ENCODE measurements at regions not wholly inside any gene's neighbourhood (a gene's known extent, or its start where the extent isn't known, plus 50 kb on each side); places are given as distances from the start of the nearest gene placed in this dataset.

- no peak for TF ChIP-seq POLR2AphosphoS5 (IDR thresholded peaks at IDR 0.05)
- no peak for TF ChIP-seq EP300 (IDR thresholded peaks at IDR 0.05)
- TF ChIP-seq POLR2A (IDR thresholded peaks at IDR 0.05): no peak
- no peak for TF ChIP-seq CTCF (IDR thresholded peaks at IDR 0.05)
- no peak for ATAC-seq
- H3K9me3 ChIP-seq: no peaks in the 10 kb centered on the region
- 79 to 84% methylated on average over 4 to 5 of the region's 5 CpGs for WGBS, 2 donors (ENCODE audit: low coverage in 1 of 2)
- no peak overlapping the region for H3K27ac ChIP-seq
- no peaks in the 10 kb centered on the region for H3K27me3 ChIP-seq
- H3K4me3 ChIP-seq: no peak overlapping the region
- H3K36me3 ChIP-seq: no peaks in the 10 kb centered on the region
- no peaks in the 10 kb centered on the region for H3K4me1 ChIP-seq
These were observed 179.3 kb upstream of the GYPC start for GRCh38 chr2:126476691-126477090.

GRCh38 chr2:126480033-126480432 is 175.9 kb upstream of the GYPC start:
- WGBS, 2 donors (ENCODE audit: low coverage in 1 of 2): 85 to 100% methylated on average over 2 of the region's 2 CpGs
- ATAC-seq: no peak
- TF ChIP-seq POLR2A (IDR thresholded peaks at IDR 0.05) (no peak), CTCF (IDR thresholded peaks at IDR 0.05) (no peak), EP300 (IDR thresholded peaks at IDR 0.05) (no peak), POLR2AphosphoS5 (IDR thresholded peaks at IDR 0.05) (no peak)

GRCh38 chr2:126482582-126483464 is 173.1 kb upstream of the GYPC start:
- Histone ChIP-seq H3K4me3 (no peak overlapping the region), H3K9me3 (no peaks in the 10 kb centered on the region), H3K27ac (no peak overlapping the region), H3K4me1 (no peaks in the 10 kb centered on the region), H3K36me3 (no peaks in the 10 kb centered on the region), H3K27me3 (no peaks in the 10 kb centered on the region)
- WGBS, 2 donors (ENCODE audit: low coverage in 1 of 2): 80 to 91% methylated on average over 6 to 11 of the region's 19 CpGs
- ATAC-seq: no peak
- TF ChIP-seq POLR2AphosphoS5 (IDR thresholded peaks at IDR 0.05) (no peak), POLR2A (IDR thresholded peaks at IDR 0.05) (no peak), CTCF (IDR thresholded peaks at IDR 0.05) (no peak), EP300 (IDR thresholded peaks at IDR 0.05) (no peak)

More at GRCh38 chr2:126480033-126480432, 175.9 kb upstream of the GYPC start:
- no peak overlapping the region for H3K27ac ChIP-seq
- no peaks in the 10 kb centered on the region for H3K36me3 ChIP-seq
- no peaks in the 10 kb centered on the region for H3K9me3 ChIP-seq
- H3K4me3 ChIP-seq: no peak overlapping the region
- no peaks in the 10 kb centered on the region for H3K27me3 ChIP-seq
- no peaks in the 10 kb centered on the region for H3K4me1 ChIP-seq

- H3K4me3 ChIP-seq: no peak overlapping the region
- H3K4me1 ChIP-seq: no peaks in the 10 kb centered on the region
- TF ChIP-seq EP300 (IDR thresholded peaks at IDR 0.05) (no peak), POLR2A (IDR thresholded peaks at IDR 0.05) (no peak), POLR2AphosphoS5 (IDR thresholded peaks at IDR 0.05) (no peak)
- peaks cover 0 to 13% (median 0%) of the 10 kb centered on the region in 3 donors for H3K9me3 ChIP-seq
- no peak overlapping the region for H3K27ac ChIP-seq
- ATAC-seq: no peak
- no peaks in the 10 kb centered on the region for H3K36me3 ChIP-seq
- H3K27me3 ChIP-seq: no peaks in the 10 kb centered on the region
These were observed 161.4 kb upstream of the GYPC start for GRCh38 chr2:126494593-126494992.

- H3K36me3 ChIP-seq: no peaks in the 10 kb centered on the region
- no peaks in the 10 kb centered on the region for H3K27me3 ChIP-seq
- no peak overlapping the region for H3K4me3 ChIP-seq
- peaks cover 0 to 13% (median 0%) of the 10 kb centered on the region in 3 donors for H3K9me3 ChIP-seq
- WGBS, 2 donors (ENCODE audit: low coverage in 1 of 2): 30 to 86% methylated on average over 2 of the region's 2 CpGs
- TF ChIP-seq CTCF (IDR thresholded peaks at IDR 0.05): no peak
- TF ChIP-seq POLR2A (IDR thresholded peaks at IDR 0.05): no peak
- TF ChIP-seq EP300 (IDR thresholded peaks at IDR 0.05): no peak
- TF ChIP-seq POLR2AphosphoS5 (IDR thresholded peaks at IDR 0.05): no peak
- H3K4me1 ChIP-seq: no peaks in the 10 kb centered on the region
- no peak overlapping the region for H3K27ac ChIP-seq
- ATAC-seq: no peak
These were observed 160.8 kb upstream of the GYPC start for GRCh38 chr2:126495189-126495588.
